ENCODE measurements at regions not wholly inside any gene's neighbourhood (a gene's known extent, or its start where the extent isn't known, plus 50 kb on each side); places are given as distances from the start of the nearest gene placed in this dataset.

- no peaks in the 10 kb centered on the region for H3K36me3 ChIP-seq (ENCODE audit: low read depth)
- no peaks in the 10 kb centered on the region for H3K27me3 ChIP-seq (replicated peaks; ENCODE audit: insufficient read depth)
- no peaks in the 10 kb centered on the region for H3K9me3 ChIP-seq (ENCODE audit: low read depth)
- H2AFZ ChIP-seq: no peak overlapping the region
- no peaks in the 10 kb centered on the region for H3F3A ChIP-seq (ENCODE audit: insufficient read depth)
- no peaks in the 10 kb centered on the region for H3K9me2 ChIP-seq (ENCODE audit: insufficient read depth)
- no peaks in the 10 kb centered on the region for H4K20me1 ChIP-seq (ENCODE audit: insufficient read depth)
- DNase-seq: no peak
- in situ Hi-C loops (cut with MboI): no loop called here
- H3K79me2 ChIP-seq (ENCODE audit: insufficient read depth): no peaks in the 10 kb centered on the region
- no peak overlapping the region for H3K27ac ChIP-seq
- 54 to 71% methylated on average over 2 of the region's 2 CpGs for WGBS, 2 experiments (ENCODE audit: low coverage in 1 of 2, low lambda C conversion rate in 2 of 2, missing lambda C conversion rate in 2 of 2)
- TF ChIP-seq EZH2phosphoT487 (IDR thresholded peaks at IDR 0.05; ENCODE audit: insufficient read depth, low read depth) (no peak), EZH2 (IDR thresholded peaks at IDR 0.05; ENCODE audit: insufficient read depth, poor library complexity, severe bottlenecking) (no peak)
- no peak overlapping the region for H3K4me3 ChIP-seq
- no peaks in the 10 kb centered on the region for H3K4me1 ChIP-seq (ENCODE audit: insufficient read depth)
- H3K4me2 ChIP-seq (ENCODE audit: unreplicated experiment): no peak overlapping the region
- H3K9ac ChIP-seq: no peak overlapping the region
Observed at GRCh38 chr5:119801570-119801969, 172.2 kb downstream of the FAM170A start.

GRCh38 chr5:119808024-119808423, 178.7 kb downstream of the FAM170A start:
- no peak overlapping the region for H3K4me3 ChIP-seq
- no peaks in the 10 kb centered on the region for H3K36me3 ChIP-seq (ENCODE audit: low read depth)
- H3K27me3 ChIP-seq (replicated peaks; ENCODE audit: insufficient read depth): no peaks in the 10 kb centered on the region
- H3K4me1 ChIP-seq (ENCODE audit: insufficient read depth): no peaks in the 10 kb centered on the region
- 41 to 44% methylated on average over 2 of the region's 2 CpGs for WGBS, 2 experiments (ENCODE audit: low coverage in 1 of 2, low lambda C conversion rate in 2 of 2, missing lambda C conversion rate in 2 of 2)
- no peak overlapping the region for H3K9ac ChIP-seq
- in situ Hi-C loops (cut with MboI): no loop called here
- no peaks in the 10 kb centered on the region for H4K20me1 ChIP-seq (ENCODE audit: insufficient read depth)
- H3K79me2 ChIP-seq (ENCODE audit: insufficient read depth): no peaks in the 10 kb centered on the region
- H3K27ac ChIP-seq: no peak overlapping the region
- DNase-seq: no peak
- H3K4me2 ChIP-seq (ENCODE audit: unreplicated experiment): no peak overlapping the region
- no peaks in the 10 kb centered on the region for H3K9me2 ChIP-seq (ENCODE audit: insufficient read depth)
- no peak for TF ChIP-seq EZH2phosphoT487 (IDR thresholded peaks at IDR 0.05; ENCODE audit: insufficient read depth, low read depth)
- no peak for TF ChIP-seq EZH2 (IDR thresholded peaks at IDR 0.05; ENCODE audit: insufficient read depth, poor library complexity, severe bottlenecking)
- no peaks in the 10 kb centered on the region for H3F3A ChIP-seq (ENCODE audit: insufficient read depth)
- no peaks in the 10 kb centered on the region for H3K9me3 ChIP-seq (ENCODE audit: low read depth)
- no peak overlapping the region for H2AFZ ChIP-seq

GRCh38 chr5:119808474-119808873, 179.1 kb downstream of the FAM170A start:
- H3K36me3 ChIP-seq (ENCODE audit: low read depth): no peaks in the 10 kb centered on the region

GRCh38 chr5:119810217-119810616, 180.9 kb downstream of the FAM170A start:
- Histone ChIP-seq H4K20me1 (ENCODE audit: insufficient read depth) (no peaks in the 10 kb centered on the region), H3K36me3 (ENCODE audit: low read depth) (no peaks in the 10 kb centered on the region), H3K27me3 (replicated peaks; ENCODE audit: insufficient read depth) (no peaks in the 10 kb centered on the region), H3K9ac (no peak overlapping the region), H3K9me3 (ENCODE audit: low read depth) (no peaks in the 10 kb centered on the region), H3K4me2 (ENCODE audit: unreplicated experiment) (no peak overlapping the region), H2AFZ (no peak overlapping the region), H3K9me2 (ENCODE audit: insufficient read depth) (no peaks in the 10 kb centered on the region), H3K4me1 (ENCODE audit: insufficient read depth) (no peaks in the 10 kb centered on the region), H3K4me3 (no peak overlapping the region), H3K27ac (no peak overlapping the region), H3K79me2 (ENCODE audit: insufficient read depth) (no peaks in the 10 kb centered on the region), H3F3A (ENCODE audit: insufficient read depth) (no peaks in the 10 kb centered on the region)
- in situ Hi-C loops (cut with MboI): no loop called here
- TF ChIP-seq EZH2phosphoT487 (IDR thresholded peaks at IDR 0.05; ENCODE audit: insufficient read depth, low read depth): no peak
- no peak for TF ChIP-seq EZH2 (IDR thresholded peaks at IDR 0.05; ENCODE audit: insufficient read depth, poor library complexity, severe bottlenecking)
- no peak for DNase-seq

More at GRCh38 chr5:119808474-119808873, 179.1 kb downstream of the FAM170A start:
- no peaks in the 10 kb centered on the region for H3K9me3 ChIP-seq (ENCODE audit: low read depth)
- no peaks in the 10 kb centered on the region for H3K27me3 ChIP-seq (replicated peaks; ENCODE audit: insufficient read depth)
- in situ Hi-C loops (cut with MboI): no loop called here
- H3K4me2 ChIP-seq (ENCODE audit: unreplicated experiment): no peak overlapping the region
- 21 to 36% methylated on average over 2 of the region's 2 CpGs for WGBS, 2 experiments (ENCODE audit: low coverage in 1 of 2, low lambda C conversion rate in 2 of 2, missing lambda C conversion rate in 2 of 2)
- no peak overlapping the region for H3K4me3 ChIP-seq
- no peak overlapping the region for H2AFZ ChIP-seq
- TF ChIP-seq EZH2 (IDR thresholded peaks at IDR 0.05; ENCODE audit: insufficient read depth, poor library complexity, severe bottlenecking): no peak
- TF ChIP-seq EZH2phosphoT487 (IDR thresholded peaks at IDR 0.05; ENCODE audit: insufficient read depth, low read depth): no peak
- no peaks in the 10 kb centered on the region for H3K79me2 ChIP-seq (ENCODE audit: insufficient read depth)
- no peak overlapping the region for H3K9ac ChIP-seq
- H4K20me1 ChIP-seq (ENCODE audit: insufficient read depth): no peaks in the 10 kb centered on the region
- H3K4me1 ChIP-seq (ENCODE audit: insufficient read depth): no peaks in the 10 kb centered on the region
- no peaks in the 10 kb centered on the region for H3F3A ChIP-seq (ENCODE audit: insufficient read depth)
- no peak overlapping the region for H3K27ac ChIP-seq
- DNase-seq: no peak
- no peaks in the 10 kb centered on the region for H3K9me2 ChIP-seq (ENCODE audit: insufficient read depth)

- 58 to 59% methylated on average over 5 of the region's 5 CpGs for WGBS, 2 experiments (ENCODE audit: low coverage in 1 of 2, low lambda C conversion rate in 2 of 2, missing lambda C conversion rate in 2 of 2)
- H4K20me1 ChIP-seq (ENCODE audit: insufficient read depth): no peaks in the 10 kb centered on the region
- in situ Hi-C loops (cut with MboI): no loop called here
Observed at GRCh38 chr5:119811458-119811857, 182.1 kb downstream of the FAM170A start.

More at GRCh38 chr5:119811458-119811857, 182.1 kb downstream of the FAM170A start:
- DNase-seq: no peak
- no peaks in the 10 kb centered on the region for H3K9me3 ChIP-seq (ENCODE audit: low read depth)
- H3K9ac ChIP-seq: no peak overlapping the region
- no peaks in the 10 kb centered on the region for H3K36me3 ChIP-seq (ENCODE audit: low read depth)
- TF ChIP-seq EZH2phosphoT487 (IDR thresholded peaks at IDR 0.05; ENCODE audit: insufficient read depth, low read depth) (no peak), EZH2 (IDR thresholded peaks at IDR 0.05; ENCODE audit: insufficient read depth, poor library complexity, severe bottlenecking) (no peak)
- H3K4me3 ChIP-seq: no peak overlapping the region
- H3K4me2 ChIP-seq (ENCODE audit: unreplicated experiment): no peak overlapping the region
- no peaks in the 10 kb centered on the region for H3K79me2 ChIP-seq (ENCODE audit: insufficient read depth)
- no peak overlapping the region for H3K27ac ChIP-seq
- H3K4me1 ChIP-seq (ENCODE audit: insufficient read depth): no peaks in the 10 kb centered on the region
- H3K9me2 ChIP-seq (ENCODE audit: insufficient read depth): no peaks in the 10 kb centered on the region
- no peaks in the 10 kb centered on the region for H3K27me3 ChIP-seq (replicated peaks; ENCODE audit: insufficient read depth)
- H2AFZ ChIP-seq: no peak overlapping the region
- no peaks in the 10 kb centered on the region for H3F3A ChIP-seq (ENCODE audit: insufficient read depth)

All from GM23248 (cell line).